NCI-H2196 (cell line): ENCODE measurements at regions not wholly inside any gene's neighbourhood (a gene's known extent, or its start where the extent isn't known, plus 50 kb on each side); places are given as distances from the start of the nearest gene placed in this dataset.
"Not testable (repeated sequence)": the region's sequence is repeated elsewhere in the genome, so short reads cannot be mapped to it uniquely, and the experiment has no call there.

Experiments
- DNase-seq: peaks from one replicate; lab custom pipeline; 2025; ENCODE audit not compliant: unreplicated experiment; lab: John Stamatoyannopoulos, UW

DNA sequence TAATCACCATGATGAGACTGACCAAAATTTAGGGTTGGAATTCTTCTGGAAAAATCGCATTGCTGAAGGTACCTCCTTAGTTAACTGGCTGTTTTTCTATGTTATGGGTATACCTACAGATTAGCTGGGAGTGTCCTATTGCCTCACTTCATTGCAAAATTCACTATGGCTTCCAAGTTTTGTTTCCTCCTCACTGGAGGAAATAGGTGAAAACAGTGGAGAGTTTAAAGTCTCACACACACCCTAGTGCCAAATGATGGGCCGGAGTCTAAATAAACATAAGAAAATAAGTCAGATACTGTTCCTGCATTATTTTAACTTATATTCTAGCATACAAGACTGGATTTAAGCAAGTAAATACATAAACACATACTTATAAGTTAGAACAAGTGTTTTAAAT lies 98.2 kb downstream of the AHR start:
- DNase-seq, result no peak

- DNase-seq, result no peak
Observed at GRCh38 chr7:17401791-17402627, 103.6 kb downstream of the AHR start.

- no peak for DNase-seq
Observed at GRCh38 chr7:17402628-17403278, 104.3 kb downstream of the AHR start.

- no peak for DNase-seq
Observed at GRCh38 chr7:17404006-17404405, 105.6 kb downstream of the AHR start.

- no peak for DNase-seq
Observed at GRCh38 chr7:17405786-17406185, 107.3 kb downstream of the AHR start.

DNA sequence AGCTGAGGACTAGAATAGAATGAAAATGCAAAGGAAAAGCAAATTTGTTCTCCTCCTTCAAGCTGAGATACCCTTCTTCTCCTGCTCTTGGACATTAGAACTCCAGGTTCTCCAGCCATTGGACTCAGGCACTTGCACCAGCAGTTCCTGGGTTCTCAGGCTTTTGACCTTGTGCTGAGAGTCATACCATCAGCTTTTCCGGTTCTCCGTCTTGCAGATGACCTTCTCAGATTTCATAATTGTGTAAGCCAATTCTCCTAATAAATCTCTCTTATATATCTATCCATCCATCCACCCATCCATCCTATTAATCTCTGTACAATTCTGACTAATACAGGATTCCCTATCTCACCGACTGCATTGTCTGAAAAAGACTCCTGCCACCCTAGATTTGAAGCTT lies 108.3 kb downstream of the AHR start:
- no peak for DNase-seq

GRCh38 chr7:17407229-17407628 lies 108.8 kb downstream of the AHR start:
- DNase-seq, result no peak

- no peak for DNase-seq
Observed at GRCh38 chr7:17408245-17408903, 109.9 kb downstream of the AHR start.

DNA sequence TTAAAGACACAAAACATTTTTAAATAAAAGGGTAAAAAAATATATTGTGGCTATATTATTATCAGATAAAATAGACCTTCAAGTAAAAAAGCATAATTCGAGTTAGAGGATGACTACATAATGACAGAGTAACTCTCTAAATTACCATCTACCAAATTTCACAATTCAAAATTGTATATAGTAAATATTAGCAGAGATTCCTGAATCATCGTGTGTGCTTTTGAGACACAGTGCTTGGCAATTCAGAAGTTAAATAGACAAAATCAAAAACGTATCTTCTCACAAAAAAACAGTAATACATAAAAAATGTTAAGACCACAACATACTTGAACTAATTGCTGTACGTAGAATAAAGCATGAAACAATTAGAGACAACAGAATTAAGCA lies 110.4 kb downstream of the AHR start:
- DNase-seq, result no peak

DNA sequence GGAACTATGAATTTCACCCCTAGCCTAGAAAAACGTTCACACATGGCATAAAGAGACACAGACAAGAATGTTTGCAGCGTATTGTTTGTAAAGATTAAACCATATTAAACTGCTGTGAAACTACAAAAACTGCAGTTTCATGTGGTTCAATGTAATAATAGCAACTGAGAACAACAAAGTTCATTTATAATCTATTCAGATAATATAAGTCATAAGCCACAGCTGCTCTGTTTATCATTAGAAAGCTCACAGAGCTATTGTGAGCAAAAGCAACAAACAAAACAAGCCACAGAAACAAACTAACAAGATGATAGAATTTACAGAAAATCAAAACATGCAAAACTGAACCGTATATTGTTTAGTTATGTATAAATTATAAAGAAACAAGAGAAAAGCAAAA lies 113.5 kb downstream of the AHR start:
- no peak for DNase-seq

GRCh38 chr7:17412883-17413282 lies 114.4 kb downstream of the AHR start:
- no peak for DNase-seq

DNA sequence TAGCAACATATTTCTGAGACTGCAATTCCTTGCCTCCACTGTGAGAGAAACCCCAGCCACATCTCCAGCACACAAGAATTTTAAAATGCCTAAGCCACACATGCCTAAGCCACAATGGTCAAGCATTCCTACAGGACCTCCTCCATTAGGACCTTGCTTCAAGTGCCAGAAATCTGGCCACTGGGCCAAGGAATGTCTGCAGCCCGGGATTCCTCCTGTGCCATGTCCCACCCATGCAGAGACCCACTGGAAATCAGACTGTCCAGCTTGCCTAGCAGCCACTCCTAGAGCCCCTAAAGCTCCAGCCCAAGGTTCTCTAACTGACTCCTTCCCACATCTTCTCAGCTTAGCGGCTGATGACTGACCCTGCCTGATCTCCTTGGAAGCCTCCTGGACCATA lies 117.5 kb downstream of the AHR start:
- DNase-seq, result no peak

DNA sequence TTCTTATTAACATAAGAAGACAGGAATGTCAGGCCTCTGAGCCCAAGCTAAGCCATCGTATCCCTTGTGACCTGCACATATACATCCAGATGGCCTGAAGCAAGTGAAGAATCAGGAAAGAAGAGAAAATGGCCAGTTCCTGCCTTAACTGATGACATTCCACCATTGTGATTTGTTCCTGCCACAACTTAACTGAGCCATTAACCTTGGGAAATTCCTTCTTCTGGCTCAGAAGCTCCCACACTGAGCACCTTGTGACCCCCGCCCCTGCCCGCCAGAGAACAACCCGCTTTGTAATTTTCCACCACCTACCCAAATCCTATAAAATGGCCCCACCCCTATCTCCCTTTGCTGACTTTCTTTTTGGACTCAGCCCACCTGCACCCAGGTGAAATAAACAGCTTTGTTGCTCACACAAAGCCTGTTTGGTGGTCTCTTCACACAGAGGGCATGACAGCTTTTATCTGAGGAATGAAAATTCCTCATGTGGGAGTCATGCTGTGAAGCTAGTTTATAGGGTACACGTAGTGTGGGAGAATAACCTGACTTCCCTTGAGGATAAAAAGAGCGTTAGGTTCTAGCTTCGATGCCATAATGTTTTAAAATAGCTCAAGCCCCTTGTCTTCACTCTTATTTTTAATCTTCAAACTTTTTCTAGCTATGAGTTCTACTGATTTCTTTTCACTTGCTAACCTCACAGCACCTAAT lies 122.0 kb downstream of the AHR start:
- not testable (repeated sequence) for DNase-seq

GRCh38 chr7:17421941-17422340 lies 123.5 kb downstream of the AHR start:
- no peak for DNase-seq

- DNase-seq, result no peak
Observed at GRCh38 chr7:17422966-17423365, 124.5 kb downstream of the AHR start.

- no peak for DNase-seq
Observed at GRCh38 chr7:17427924-17428323, 129.5 kb downstream of the AHR start.

- no peak for DNase-seq
Observed at GRCh38 chr7:17429579-17429978, 131.1 kb downstream of the AHR start.

DNA sequence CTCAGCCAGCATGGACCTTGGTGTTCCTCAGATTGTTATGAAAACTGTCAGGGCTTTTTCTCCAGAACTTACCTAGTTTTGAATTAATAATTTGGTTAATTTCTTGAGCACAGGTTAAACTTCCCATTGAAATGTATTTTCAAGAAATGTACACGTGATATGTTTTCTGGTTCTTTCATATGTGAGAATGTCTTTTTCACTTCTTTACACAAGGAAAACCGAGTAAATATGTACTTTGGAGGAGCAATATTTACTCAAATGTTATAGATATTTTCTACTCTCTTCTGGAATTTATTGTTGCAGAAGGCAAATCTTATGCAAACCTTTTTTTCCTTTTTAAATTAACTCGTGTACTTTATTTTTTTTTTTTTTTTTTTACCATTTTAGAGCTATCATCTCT lies 134.3 kb downstream of the AHR start:
- no peak for DNase-seq

- no peak for DNase-seq
Observed at GRCh38 chr7:17434191-17434590, 135.7 kb downstream of the AHR start.

- DNase-seq, result no peak
Observed at GRCh38 chr7:17434841-17435692, 136.6 kb downstream of the AHR start.

- no peak for DNase-seq
Observed at GRCh38 chr7:17436126-17436525, 137.7 kb downstream of the AHR start.
